ENCODE measurements at regions not wholly inside any gene's neighbourhood (a gene's known extent, or its start where the extent isn't known, plus 50 kb on each side); places are given as distances from the start of the nearest gene placed in this dataset.

DNA sequence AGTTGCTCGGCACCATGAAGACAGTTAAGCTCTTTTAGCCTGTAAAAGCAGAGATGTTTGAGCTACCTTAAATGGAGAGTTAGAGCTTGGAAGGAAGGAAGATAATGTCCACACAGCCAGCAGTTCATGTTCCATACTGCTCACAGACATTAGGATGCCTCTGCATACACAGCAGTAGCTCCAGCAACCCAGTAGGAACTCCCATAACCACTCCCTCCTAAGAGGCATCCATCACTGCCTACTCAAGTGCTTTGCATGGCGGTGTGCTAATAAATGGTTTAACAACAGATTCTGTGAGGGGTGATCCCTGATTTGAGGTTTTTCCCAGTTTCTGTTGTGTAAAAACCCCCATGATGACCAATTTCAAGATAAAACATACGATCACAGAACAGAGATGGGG, 286.4 kb downstream of the HACE1 start:
- DNase-seq = no peak

DNA sequence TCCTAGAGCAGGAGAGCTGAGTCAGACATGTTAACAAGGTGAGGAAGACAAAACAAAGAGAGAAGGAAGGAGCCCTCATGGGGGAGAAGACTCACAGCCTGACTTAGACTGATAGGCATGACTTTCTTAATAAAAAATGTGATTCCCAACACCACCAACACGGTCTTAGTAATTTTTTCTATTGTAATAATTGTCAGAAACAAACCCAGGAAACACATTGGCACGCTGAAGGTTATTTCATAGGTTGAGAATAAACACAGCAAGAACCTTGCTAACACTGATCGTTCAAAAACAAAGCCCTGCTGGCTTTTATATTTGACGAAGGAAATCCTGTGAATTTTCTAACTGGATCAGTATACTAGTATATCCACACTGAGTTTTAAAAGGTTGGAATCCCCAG, 286.8 kb downstream of the HACE1 start:
- DNase-seq = no peak

DNA sequence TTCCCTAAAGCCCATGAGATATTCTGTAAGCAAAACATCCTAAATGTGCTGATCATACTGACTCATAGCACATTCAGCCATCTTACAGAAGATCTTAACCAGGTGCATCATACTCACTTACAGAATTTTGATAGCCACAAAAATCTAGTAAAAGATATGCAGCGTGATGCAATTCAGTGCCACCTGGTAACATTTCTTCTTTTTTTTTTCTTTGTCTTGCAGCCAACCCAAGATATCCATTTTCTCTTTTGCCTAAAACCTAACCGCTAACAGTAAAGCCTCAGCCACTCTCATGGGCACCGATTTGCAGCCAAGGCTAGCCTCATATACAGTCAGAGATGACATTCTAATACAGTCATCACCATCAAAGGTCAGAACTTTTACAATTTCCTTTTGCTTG, 293.3 kb downstream of the HACE1 start:
- no peak for DNase-seq

DNA sequence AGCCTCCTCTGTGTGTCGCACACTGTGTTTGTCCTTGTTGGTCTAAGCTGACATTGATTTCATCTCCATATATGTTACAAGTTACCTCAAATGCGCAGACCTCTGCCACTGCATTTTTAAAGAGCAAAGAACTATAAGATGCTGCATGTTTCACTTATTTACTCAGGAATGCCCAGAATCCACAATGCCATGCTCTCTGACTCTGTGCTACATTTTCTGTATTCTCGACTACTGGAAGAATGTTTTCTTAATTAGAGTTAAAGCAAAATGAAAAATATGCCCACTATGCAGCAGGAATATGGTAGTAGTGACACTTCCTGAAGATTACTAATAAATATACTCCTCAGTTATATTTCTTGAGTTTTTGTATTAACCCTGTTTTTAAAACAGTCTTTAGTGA, 296.4 kb downstream of the HACE1 start:
- DNase-seq = no peak

- no peak for DNase-seq
Observed at GRCh38 chr6:104559435-104560202, 300.1 kb downstream of the HACE1 start.

DNA sequence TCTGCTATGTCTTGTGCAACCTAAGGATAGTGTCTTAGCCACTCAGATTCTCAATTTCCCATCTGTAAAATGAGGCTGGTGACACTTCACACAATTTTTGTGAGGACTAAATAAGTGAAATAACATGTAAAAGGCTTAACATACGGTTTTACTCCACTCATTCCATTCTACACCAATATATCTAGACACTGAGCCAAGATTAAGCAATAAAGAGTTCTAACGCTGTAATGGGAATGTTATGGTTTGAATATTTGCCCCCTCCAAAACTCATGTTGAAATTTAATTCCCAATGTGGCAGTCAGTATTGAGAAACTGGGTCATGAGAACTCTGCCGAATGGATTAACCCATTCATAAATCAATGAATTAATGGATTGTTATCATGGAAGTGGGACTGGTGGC, 301.0 kb downstream of the HACE1 start:
- no peak for DNase-seq

DNA sequence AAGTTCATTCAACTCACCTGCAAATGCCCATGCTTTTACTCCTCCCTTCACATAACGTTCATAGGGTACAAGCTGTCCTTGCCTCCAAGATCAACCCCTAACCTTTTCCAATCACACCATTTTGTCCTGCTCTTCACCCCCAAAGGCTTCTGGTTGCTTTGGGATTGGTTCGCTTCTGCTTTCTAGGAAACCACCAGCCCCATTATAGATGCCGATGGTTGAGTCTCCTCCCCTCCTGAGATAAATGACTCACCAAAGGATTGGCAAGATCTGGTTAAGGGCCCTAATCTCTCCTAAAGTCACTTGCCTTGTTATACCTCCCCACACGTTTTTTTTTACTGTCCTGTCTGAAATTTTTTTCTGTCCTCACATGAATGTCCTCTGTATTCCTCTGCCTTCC, 311.4 kb downstream of the HACE1 start:
- DNase-seq = no peak

- peak in 1 of 2 experiments; percentile 6 for DNase-seq
Observed at GRCh38 chr6:104541411-104541810, 318.3 kb downstream of the HACE1 start.

DNA sequence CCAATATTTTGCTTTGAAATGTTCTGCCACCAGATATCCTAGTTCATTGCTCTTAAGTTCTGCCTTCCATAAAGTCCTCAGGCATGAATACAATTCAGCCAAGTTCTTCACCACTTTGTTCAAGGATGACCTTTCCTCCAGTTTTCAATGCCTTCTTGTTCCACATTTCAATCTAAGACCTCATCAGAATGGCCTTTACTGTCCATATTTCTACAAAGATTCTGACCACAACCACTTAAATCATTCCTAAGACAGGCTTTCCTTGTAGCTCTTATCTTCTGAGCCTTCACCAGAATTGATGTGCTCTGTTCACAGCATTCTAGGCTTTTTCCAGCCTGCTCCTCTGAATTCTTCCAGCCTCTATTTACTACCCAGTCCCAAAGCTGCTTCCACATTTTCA, 319.0 kb downstream of the HACE1 start:
- DNase-seq = no peak

GRCh38 chr6:104539173-104539572, 320.5 kb downstream of the HACE1 start:
- DNase-seq = no peak

- DNase-seq = no peak
Observed at GRCh38 chr6:104537872-104538271, 321.8 kb downstream of the HACE1 start.

- no peak for DNase-seq
Observed at GRCh38 chr6:104537180-104537579, 322.5 kb downstream of the HACE1 start.

DNA sequence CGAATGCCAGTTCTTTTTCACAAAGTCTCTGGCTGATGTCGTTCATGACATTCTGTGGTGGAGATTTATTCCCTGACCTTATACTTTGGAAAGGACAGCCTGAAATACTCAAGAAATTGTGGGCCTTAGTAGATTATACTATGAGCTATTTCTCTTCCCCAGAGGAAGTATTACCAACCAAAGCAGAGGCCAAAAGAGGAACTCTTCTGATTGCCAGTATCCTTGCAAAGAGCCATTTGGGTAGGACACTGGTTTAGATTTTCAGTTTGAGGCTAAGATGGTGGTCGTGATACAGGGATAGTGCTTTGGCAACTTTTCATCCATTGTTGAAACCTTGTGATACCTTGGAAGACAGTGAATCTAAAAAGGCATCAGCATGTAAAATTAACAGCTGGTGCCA, 327.3 kb downstream of the HACE1 start:
- peak; percentile 43 to 58 for DNase-seq

GRCh38 chr6:104531646-104532045, 328.1 kb downstream of the HACE1 start:
- no peak for DNase-seq

DNA sequence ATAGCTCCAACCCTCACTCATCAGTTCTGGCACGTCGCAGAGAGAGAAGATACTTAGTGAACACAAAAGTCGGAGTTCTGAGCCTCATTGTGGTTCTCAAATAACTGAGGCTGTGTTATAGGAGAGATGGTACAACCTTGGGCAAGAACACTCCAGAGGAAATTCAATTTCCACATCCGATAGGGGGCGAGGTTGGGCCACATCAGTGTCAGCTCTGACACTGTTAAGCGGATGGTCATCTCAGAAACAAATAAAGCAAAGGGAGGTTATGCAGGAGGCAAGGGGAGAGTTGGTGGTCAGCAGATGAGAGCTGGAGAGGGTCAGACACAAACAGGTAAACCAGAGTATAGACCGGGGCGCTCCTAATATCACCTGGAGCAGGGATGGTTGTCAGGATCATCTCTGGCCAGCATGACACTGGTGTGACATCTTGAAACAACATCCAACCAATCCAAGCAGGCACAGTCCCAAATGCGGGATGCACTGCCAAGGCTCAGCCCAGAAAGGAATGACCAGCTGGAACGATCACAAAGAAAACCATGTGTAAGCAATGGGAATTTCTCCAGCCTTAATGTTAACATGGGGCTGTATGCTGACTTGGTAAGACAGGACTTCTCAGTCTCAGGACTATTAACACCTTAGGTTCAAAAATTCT, 331.8 kb downstream of the HACE1 start:
- peak; percentile 25 to 37 for DNase-seq

DNA sequence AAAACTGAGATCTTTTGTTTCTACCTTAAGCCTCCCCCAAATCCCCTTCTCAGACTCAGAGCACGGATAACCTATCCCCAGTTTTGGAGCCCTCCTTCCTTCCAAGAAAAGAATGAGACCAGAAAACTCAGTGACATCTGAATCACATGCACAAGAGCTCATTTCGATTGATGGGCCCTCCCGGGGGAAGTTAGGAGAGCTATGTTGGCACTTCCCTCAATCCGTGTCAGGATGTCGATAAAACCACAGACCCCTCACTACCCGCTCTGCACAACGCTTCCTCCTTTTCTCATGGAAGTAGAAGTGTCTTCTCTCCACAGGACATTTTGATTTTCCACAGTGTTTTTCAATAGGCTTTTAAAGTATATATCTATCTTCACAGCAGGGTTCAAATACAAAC, 332.4 kb downstream of the HACE1 start:
- no peak for DNase-seq

GRCh38 chr6:104526376-104526775, 333.3 kb downstream of the HACE1 start:
- no peak for DNase-seq

GRCh38 chr6:104525677-104526322, 333.9 kb downstream of the HACE1 start:
- DNase-seq = peak; percentile 76 to 83

DNA sequence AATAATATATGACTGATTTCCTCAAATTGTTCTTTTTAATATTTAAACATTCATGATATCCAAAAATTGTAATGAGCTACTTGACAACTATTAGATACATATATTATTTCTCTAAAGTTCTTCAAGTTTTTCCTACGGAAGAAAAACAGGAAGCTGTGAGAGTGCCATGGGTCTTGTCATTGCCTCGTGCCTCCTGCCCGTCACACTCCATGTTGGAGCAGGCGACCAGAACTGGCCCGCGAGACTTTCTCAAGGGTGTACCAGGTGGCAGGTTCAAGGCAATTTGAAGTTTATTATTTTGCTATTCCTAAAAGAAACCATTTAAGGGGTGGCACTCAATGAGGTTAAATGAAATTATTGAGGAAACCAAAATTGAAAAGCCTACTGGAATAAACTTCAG, 337.2 kb downstream of the HACE1 start:
- DNase-seq = no peak

DNA sequence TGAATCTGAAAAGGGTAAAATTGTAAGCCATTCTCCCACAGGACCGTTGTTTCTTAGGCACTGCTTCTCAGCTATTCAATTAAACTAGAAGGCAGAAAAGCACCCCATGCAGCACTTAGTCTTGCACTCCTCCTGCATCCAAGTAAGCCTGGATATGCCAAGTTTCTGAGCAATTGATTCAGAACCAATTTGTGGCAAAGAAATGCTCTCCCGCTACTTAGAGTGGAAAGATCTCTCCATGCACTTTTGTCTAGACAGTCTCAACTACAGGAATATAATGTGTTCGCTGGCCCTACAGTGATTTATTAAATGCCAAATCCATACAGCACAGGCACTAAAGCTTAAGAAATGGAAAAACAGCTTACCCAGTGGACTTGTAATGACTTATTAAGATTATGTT, 338.5 kb downstream of the HACE1 start:
- no peak for DNase-seq

- no peak for DNase-seq
Observed at GRCh38 chr6:104519566-104519965, 340.2 kb downstream of the HACE1 start.

GRCh38 chr6:104509355-104509754, 350.4 kb downstream of the HACE1 start:
- no peak for DNase-seq

- DNase-seq = no peak
Observed at GRCh38 chr6:104506429-104506828, 353.3 kb downstream of the HACE1 start.

GRCh38 chr6:104505838-104506237, 353.9 kb downstream of the HACE1 start:
- no peak for DNase-seq

Measured in AML-193 (cell line).